Liver (tissue), 3 donors: ENCODE measurements at regions not wholly inside any gene's neighbourhood (a gene's known extent, or its start where the extent isn't known, plus 50 kb on each side); places are given as distances from the start of the nearest gene placed in this dataset.

Experiments
- ATF3 ChIP-seq: IDR thresholded peaks from 2 replicates; pipeline ENCODE4 v1.6.1; 2016; ENCODE audit warnings: antibody characterized with exemption
- HNF4A ChIP-seq, 2 donors: conservative IDR thresholded peaks; 2 replicates each; pipeline ENCODE4 v1.6.1; 2016; ENCODE audit warnings: antibody characterized with exemption in 2 of 2, mild to moderate bottlenecking in 2 of 2
- TAF1 ChIP-seq: conservative IDR thresholded peaks from 2 replicates; pipeline ENCODE4 v1.6.1; 2016; ENCODE audit warnings: antibody characterized with exemption, mild to moderate bottlenecking
- ZBTB33 ChIP-seq: IDR thresholded peaks from 2 replicates; pipeline ENCODE4 v1.6.1; 2016; ENCODE audit warnings: antibody characterized with exemption
- TF ChIP-seq, protein P1 (sequence below): IDR thresholded peaks from 2 replicates; pipeline ENCODE4 v1.6.1; 2016; ENCODE audit warnings: antibody characterized with exemption
- TF ChIP-seq, protein P2 (sequence below): fragments of 150-350 bp; IDR thresholded peaks from 2 replicates; pipeline ENCODE4 v1.5.1; 2017; ENCODE audit warnings: improper control_type of control experiment, low read depth, low read length; ENCODE audit not compliant: missing input control
- donor health status: healthy.
- donor health status: healthy.

DNA sequence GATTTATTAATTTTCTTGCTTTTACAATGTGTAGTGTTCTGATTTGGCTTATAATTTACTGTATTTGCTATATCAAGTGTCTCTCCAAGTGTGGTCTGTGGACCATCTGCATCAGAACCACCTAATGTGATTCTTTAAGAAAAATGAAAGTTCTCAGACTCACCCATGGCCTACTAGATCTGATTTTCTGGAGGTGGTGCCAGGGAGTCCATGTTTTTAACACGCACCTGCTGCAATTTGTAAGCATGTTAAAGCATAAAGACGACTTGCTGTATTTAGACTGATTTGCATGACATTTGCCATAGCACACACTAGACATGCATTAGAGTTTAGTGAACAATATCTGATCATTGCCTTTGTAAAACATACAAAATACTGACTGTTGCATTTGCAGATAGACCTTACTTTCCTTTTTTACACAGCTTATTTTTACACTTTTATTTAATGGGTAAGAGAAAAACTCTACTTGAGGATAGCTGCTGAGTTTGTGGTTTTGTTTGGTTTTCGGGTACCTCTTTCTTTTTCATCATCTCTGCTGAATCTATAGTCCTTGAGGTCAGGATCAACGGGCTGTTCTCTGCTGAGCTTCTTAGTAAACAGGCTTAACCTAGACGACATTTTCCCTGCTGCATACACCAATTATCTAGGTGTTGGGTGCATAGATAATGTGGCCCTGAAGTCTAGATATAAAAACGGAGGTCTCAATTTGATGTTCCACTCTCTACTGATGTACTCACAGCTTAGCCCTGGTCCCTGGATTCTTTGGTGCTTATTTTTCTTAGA lies 138.0 kb upstream of the ZNF366 start:
- TF ChIP-seq ZBTB33 (no peak), TAF1 (no peak), HNF4A (conservative IDR thresholded peaks at IDR 0.05) (no peak), ATF3 (no peak)
- TF ChIP-seq, protein P1, sequence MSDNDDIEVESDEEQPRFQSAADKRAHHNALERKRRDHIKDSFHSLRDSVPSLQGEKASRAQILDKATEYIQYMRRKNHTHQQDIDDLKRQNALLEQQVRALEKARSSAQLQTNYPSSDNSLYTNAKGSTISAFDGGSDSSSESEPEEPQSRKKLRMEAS: no peak
- TF ChIP-seq, protein P2, sequence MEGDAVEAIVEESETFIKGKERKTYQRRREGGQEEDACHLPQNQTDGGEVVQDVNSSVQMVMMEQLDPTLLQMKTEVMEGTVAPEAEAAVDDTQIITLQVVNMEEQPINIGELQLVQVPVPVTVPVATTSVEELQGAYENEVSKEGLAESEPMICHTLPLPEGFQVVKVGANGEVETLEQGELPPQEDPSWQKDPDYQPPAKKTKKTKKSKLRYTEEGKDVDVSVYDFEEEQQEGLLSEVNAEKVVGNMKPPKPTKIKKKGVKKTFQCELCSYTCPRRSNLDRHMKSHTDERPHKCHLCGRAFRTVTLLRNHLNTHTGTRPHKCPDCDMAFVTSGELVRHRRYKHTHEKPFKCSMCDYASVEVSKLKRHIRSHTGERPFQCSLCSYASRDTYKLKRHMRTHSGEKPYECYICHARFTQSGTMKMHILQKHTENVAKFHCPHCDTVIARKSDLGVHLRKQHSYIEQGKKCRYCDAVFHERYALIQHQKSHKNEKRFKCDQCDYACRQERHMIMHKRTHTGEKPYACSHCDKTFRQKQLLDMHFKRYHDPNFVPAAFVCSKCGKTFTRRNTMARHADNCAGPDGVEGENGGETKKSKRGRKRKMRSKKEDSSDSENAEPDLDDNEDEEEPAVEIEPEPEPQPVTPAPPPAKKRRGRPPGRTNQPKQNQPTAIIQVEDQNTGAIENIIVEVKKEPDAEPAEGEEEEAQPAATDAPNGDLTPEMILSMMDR: no peak
